ENCODE measurements at regions not wholly inside any gene's neighbourhood (a gene's known extent, or its start where the extent isn't known, plus 50 kb on each side); places are given as distances from the start of the nearest gene placed in this dataset.
"Not testable (repeated sequence)": the region's sequence is repeated elsewhere in the genome, so short reads cannot be mapped to it uniquely, and the experiment has no call there.

- Mint-ChIP-seq H3K27ac (no peak overlapping the region), H3K27me3 (no peaks in the 10 kb centered on the region), H3K4me3 (no peak overlapping the region), H3K4me1 (no peaks in the 10 kb centered on the region), H3K36me3 (peaks cover 0 to 11% (median 0%) of the 10 kb centered on the region in 3 donors), H3K9me3 (peaks cover 6 to 36% (median 18%) of the 10 kb centered on the region in 9 donors)
- DNase-seq, result no peak
- POLR2A ChIA-PET, result no interaction called here
- ATAC-seq, result no peak
These were observed 149.8 kb downstream of the OR4C45 start for GRCh38 chr11:50182486-50182885.

GRCh38 chr11:50183170-50183569, 150.5 kb downstream of the OR4C45 start:
- H3K27ac Mint-ChIP-seq, H3K4me3 Mint-ChIP-seq, POLR2A ChIA-PET, H3K27me3 Mint-ChIP-seq, DNase-seq, H3K4me1 Mint-ChIP-seq, ATAC-seq: not testable (repeated sequence)
- H3K9me3 Mint-ChIP-seq, result peaks cover 5 to 35% (median 18%) of the 10 kb centered on the region in 9 donors
- H3K36me3 Mint-ChIP-seq, result peaks cover 0 to 11% (median 0%) of the 10 kb centered on the region in 3 donors

GRCh38 chr11:50186146-50186545, 153.5 kb downstream of the OR4C45 start:
- DNase-seq, result no peak
- Mint-ChIP-seq H3K36me3 (peaks cover 0 to 5% (median 0%) of the 10 kb centered on the region in 3 donors), H3K4me3 (no peak overlapping the region), H3K27me3 (no peaks in the 10 kb centered on the region), H3K9me3 (peaks cover 6 to 36% (median 18%) of the 10 kb centered on the region in 9 donors), H3K4me1 (no peaks in the 10 kb centered on the region), H3K27ac (no peak overlapping the region)
- no peak for ATAC-seq
- POLR2A ChIA-PET, result no interaction called here

GRCh38 chr11:50187220-50187619, 154.5 kb downstream of the OR4C45 start:
- DNase-seq (no peak), ATAC-seq (no peak)
- Mint-ChIP-seq H3K36me3 (peaks cover 0 to 5% (median 0%) of the 10 kb centered on the region in 3 donors), H3K27ac (no peak overlapping the region), H3K4me1 (no peaks in the 10 kb centered on the region), H3K9me3 (peaks cover 4 to 36% (median 22%) of the 10 kb centered on the region in 9 donors), H3K27me3 (no peaks in the 10 kb centered on the region), H3K4me3 (no peak overlapping the region)
- POLR2A ChIA-PET, result no interaction called here

- ATAC-seq (no peak), DNase-seq (no peak)
- H3K27ac Mint-ChIP-seq, result no peak overlapping the region
- H3K4me3 Mint-ChIP-seq, result no peak overlapping the region
- H3K36me3 Mint-ChIP-seq, result peaks cover 0 to 5% (median 0%) of the 10 kb centered on the region in 3 donors
- no peaks in the 10 kb centered on the region for H3K27me3 Mint-ChIP-seq
- H3K9me3 Mint-ChIP-seq, result peaks cover 4 to 39% (median 22%) of the 10 kb centered on the region in 9 donors
- POLR2A ChIA-PET, result no interaction called here
- no peaks in the 10 kb centered on the region for H3K4me1 Mint-ChIP-seq
These were observed 155.4 kb downstream of the OR4C45 start for GRCh38 chr11:50188040-50188439.

- H3K36me3 Mint-ChIP-seq, result no peaks in the 10 kb centered on the region
- peaks cover 0 to 50% (median 21%) of the 10 kb centered on the region in 9 donors for H3K9me3 Mint-ChIP-seq
- DNase-seq (no peak), ATAC-seq (no peak)
- no peak overlapping the region for H3K27ac Mint-ChIP-seq
- H3K4me3 Mint-ChIP-seq, result no peak overlapping the region
- H3K27me3 Mint-ChIP-seq, result no peaks in the 10 kb centered on the region
- no peaks in the 10 kb centered on the region for H3K4me1 Mint-ChIP-seq
- POLR2A ChIA-PET, result no interaction called here
These were observed 160.1 kb downstream of the OR4C45 start for GRCh38 chr11:50192743-50193142.

GRCh38 chr11:50214376-50214775, 181.7 kb downstream of the OR4C45 start:
- no peaks in the 10 kb centered on the region for H3K27me3 Mint-ChIP-seq
- H3K27ac Mint-ChIP-seq, result no peak overlapping the region
- no peak for ATAC-seq
- H3K9me3 Mint-ChIP-seq, result peaks cover 0 to 56% (median 24%) of the 10 kb centered on the region in 9 donors
- no peaks in the 10 kb centered on the region for H3K4me1 Mint-ChIP-seq
- DNase-seq, result no peak
- POLR2A ChIA-PET, result no interaction called here
- no peak overlapping the region for H3K4me3 Mint-ChIP-seq
- H3K36me3 Mint-ChIP-seq, result peaks cover 0 to 7% (median 0%) of the 10 kb centered on the region in 3 donors

GRCh38 chr11:50220651-50221050, 188.0 kb downstream of the OR4C45 start:
- POLR2A ChIA-PET, result no interaction called here

GRCh38 chr11:50238368-50238767, 205.7 kb downstream of the OR4C45 start:
- DNase-seq, H3K4me1 Mint-ChIP-seq: not testable (repeated sequence)

More at GRCh38 chr11:50220651-50221050, 188.0 kb downstream of the OR4C45 start:
- Mint-ChIP-seq H3K27me3 (no peaks in the 10 kb centered on the region), H3K36me3 (no peaks in the 10 kb centered on the region), H3K9me3 (peaks cover 0 to 19% (median 6%) of the 10 kb centered on the region in 9 donors), H3K27ac (no peak overlapping the region), H3K4me3 (no peak overlapping the region), H3K4me1 (no peaks in the 10 kb centered on the region)
- ATAC-seq (no peak), DNase-seq (no peak)

GRCh38 chr11:50246183-50246582, 213.5 kb downstream of the OR4C45 start:
- POLR2A ChIA-PET, result no interaction called here
- H3K9me3 Mint-ChIP-seq, result peaks cover 0 to 28% (median 11%) of the 10 kb centered on the region in 9 donors
- H3K4me3 Mint-ChIP-seq, result no peak overlapping the region
- DNase-seq (no peak), ATAC-seq (no peak)
- H3K27me3 Mint-ChIP-seq, result no peaks in the 10 kb centered on the region
- H3K4me1 Mint-ChIP-seq, result no peaks in the 10 kb centered on the region
- no peaks in the 10 kb centered on the region for H3K36me3 Mint-ChIP-seq
- no peak overlapping the region for H3K27ac Mint-ChIP-seq

More at GRCh38 chr11:50238368-50238767, 205.7 kb downstream of the OR4C45 start:
- H3K4me3 Mint-ChIP-seq, H3K27ac Mint-ChIP-seq, ATAC-seq, POLR2A ChIA-PET, H3K27me3 Mint-ChIP-seq: not testable (repeated sequence)
- H3K9me3 Mint-ChIP-seq, result peaks cover 0 to 39% (median 7%) of the 10 kb centered on the region in 9 donors
- peaks cover 0 to 12% (median 0%) of the 10 kb centered on the region in 3 donors for H3K36me3 Mint-ChIP-seq

- POLR2A ChIA-PET, result no interaction called here
- H3K36me3 Mint-ChIP-seq, result no peaks in the 10 kb centered on the region
- H3K9me3 Mint-ChIP-seq, result peaks cover 0 to 26% (median 12%) of the 10 kb centered on the region in 9 donors
- H3K4me1 Mint-ChIP-seq, result no peaks in the 10 kb centered on the region
- no peaks in the 10 kb centered on the region for H3K27me3 Mint-ChIP-seq
- ATAC-seq (no peak), DNase-seq (no peak)
- H3K4me3 Mint-ChIP-seq, result no peak overlapping the region
- no peak overlapping the region for H3K27ac Mint-ChIP-seq
These were observed 214.0 kb downstream of the OR4C45 start for GRCh38 chr11:50246699-50247098.

GRCh38 chr11:50247309-50247874, 214.7 kb downstream of the OR4C45 start:
- no peaks in the 10 kb centered on the region for H3K27me3 Mint-ChIP-seq
- no peak overlapping the region for H3K27ac Mint-ChIP-seq
- H3K4me3 Mint-ChIP-seq, result no peak overlapping the region
- H3K4me1 Mint-ChIP-seq, result no peaks in the 10 kb centered on the region
- POLR2A ChIA-PET, result no interaction called here
- no peaks in the 10 kb centered on the region for H3K36me3 Mint-ChIP-seq
- H3K9me3 Mint-ChIP-seq, result peaks cover 0 to 23% (median 11%) of the 10 kb centered on the region in 9 donors
- ATAC-seq (no peak), DNase-seq (no peak)

- Mint-ChIP-seq H3K9me3 (peaks cover 2 to 45% (median 20%) of the 10 kb centered on the region in 9 donors), H3K27ac (no peak overlapping the region), H3K4me1 (no peaks in the 10 kb centered on the region), H3K36me3 (peaks cover 0 to 15% (median 0%) of the 10 kb centered on the region in 3 donors), H3K4me3 (no peak overlapping the region), H3K27me3 (no peaks in the 10 kb centered on the region)
- no peak for DNase-seq
- POLR2A ChIA-PET, result no interaction called here
- ATAC-seq, result no peak
These were observed 235.2 kb downstream of the OR4C45 start for GRCh38 chr11:50267851-50268250.

GRCh38 chr11:50275133-50275532, 242.5 kb downstream of the OR4C45 start:
- no peak overlapping the region for H3K27ac Mint-ChIP-seq
- peaks cover 0 to 12% (median 0%) of the 10 kb centered on the region in 3 donors for H3K36me3 Mint-ChIP-seq
- POLR2A ChIA-PET, result no interaction called here
- H3K4me1 Mint-ChIP-seq, result no peaks in the 10 kb centered on the region
- H3K9me3 Mint-ChIP-seq, result peaks cover 16 to 54% (median 25%) of the 10 kb centered on the region in 9 donors
- H3K4me3 Mint-ChIP-seq, result no peak overlapping the region
- DNase-seq, result no peak
- ATAC-seq, result no peak
- no peaks in the 10 kb centered on the region for H3K27me3 Mint-ChIP-seq
